ENCODE measurements at regions not wholly inside any gene's neighbourhood (a gene's known extent, or its start where the extent isn't known, plus 50 kb on each side); places are given as distances from the start of the nearest gene placed in this dataset.

DNA sequence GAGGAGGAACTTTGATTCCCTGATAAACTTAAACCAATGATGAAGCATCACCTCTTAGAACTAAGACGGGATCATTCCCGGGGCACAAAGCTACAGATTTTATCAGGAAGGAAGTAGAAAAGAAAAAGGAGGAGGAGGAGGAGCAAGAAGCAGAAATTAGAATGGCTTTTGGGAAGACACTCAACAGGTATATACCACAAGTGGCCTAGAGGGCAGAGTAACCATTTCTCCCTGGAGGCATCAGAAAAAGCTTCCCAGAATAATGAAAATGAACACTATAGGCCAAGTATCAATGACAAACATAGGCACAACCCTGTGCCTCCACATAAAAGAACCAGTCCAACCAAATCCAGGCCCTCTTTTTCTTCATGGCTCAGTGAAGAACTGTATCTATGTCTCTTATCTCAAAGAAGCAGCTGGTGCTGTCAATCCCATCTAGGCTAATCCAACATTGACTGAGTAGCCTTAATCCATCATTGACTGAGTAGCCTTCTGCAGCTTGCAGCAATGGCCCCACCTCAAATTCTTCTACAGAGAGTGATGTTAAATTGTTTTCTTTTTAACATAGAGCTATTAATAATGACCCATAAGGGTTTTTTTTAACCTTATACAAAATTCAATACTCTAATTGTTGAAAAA is 178.8 kb upstream of the KIF2A start:
- no peak for DNase-seq

DNA sequence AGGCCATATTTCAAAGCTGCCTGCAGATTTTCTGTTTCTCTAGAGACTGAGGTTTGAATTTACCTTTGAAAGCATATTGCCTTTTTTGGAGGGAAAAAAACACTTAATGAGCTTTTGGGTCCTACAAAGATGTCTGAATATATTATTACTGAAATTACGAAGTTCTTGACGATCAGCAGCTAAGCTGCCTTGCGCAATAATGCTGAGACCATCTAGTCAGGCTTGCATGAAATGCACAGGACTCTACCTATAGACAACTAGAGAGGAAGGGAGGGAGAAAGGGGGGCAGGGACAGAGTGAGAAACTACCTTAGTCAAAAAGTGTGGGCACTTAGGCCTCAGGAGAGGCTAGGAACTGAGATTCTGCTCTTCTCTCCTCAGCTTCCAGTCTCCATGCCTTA is 175.9 kb upstream of the KIF2A start:
- no peak for DNase-seq

DNA sequence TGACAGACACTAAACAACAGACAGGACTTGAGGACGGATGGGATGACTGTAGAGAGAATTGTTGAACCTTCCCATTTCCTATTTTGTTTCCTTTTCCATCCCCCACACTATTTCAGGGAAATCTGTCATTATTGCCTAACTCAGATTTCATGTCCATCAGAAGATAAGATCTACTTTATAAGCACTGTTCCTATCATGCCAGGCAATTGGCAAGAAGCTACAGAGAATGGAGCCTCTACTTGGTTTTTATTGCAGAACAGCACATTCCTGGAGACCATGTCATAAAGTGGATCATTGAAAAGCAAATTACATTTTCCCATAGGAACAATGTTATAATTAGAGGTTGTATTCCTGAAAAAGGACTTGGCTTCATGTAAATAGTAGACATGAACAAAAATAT is 173.7 kb upstream of the KIF2A start:
- DNase-seq = no peak

DNA sequence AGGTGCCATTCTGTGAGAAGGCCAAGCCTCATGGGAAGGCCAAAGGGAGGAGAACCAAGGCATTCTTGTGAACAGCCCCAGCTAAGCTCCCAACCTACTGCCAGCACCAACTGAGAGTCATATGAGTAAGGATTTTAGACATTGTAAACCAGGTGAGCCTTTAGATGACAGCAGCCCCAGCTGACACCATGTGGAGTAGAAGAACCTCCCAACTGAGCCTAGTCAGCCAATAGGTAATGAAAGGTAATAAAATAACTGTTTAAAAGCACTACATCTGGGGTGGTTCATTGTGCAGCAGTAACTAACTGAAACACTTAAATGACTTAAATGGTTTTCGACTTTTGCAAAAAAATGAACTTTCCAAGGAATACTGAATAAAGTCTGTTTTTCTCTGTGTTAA is 172.6 kb upstream of the KIF2A start:
- no peak for DNase-seq

DNA sequence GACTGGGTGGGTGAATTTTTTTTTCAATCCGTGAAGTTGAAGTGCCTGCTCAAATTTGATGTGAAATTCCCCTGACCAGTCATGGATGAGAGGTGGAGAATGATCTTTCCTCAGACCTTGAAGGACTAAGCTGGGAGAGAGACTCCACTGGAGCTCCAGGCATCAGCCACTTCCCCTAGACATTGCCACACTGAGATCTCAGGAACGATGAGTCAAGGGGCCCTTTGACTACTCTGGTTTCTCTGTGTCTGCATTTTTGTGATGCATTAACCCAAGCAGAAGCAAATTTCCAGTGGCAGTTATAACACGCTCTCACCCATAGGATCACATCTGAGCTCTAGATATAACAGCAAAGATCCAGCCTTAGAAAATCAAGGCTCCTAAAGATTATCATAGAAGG is 171.2 kb upstream of the KIF2A start:
- no peak for DNase-seq

DNA sequence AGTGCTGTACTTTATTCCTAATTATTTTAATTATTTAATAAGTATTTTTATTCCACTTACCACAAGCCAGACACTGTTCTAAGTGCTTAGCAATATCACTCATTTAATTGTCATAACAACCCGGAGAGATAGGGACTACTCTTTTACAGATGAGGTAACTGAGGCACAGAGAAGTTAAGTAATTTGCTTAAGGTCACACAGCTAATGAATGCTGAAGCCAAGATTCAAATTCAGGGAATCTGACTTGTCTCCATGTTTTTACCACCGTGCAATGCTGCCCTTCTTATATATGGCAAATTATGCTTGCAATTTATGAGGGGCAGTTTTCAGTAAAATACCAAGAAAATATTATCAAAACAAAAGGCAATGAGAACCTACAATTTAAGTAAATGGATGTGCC is 168.4 kb upstream of the KIF2A start:
- DNase-seq = no peak

DNA sequence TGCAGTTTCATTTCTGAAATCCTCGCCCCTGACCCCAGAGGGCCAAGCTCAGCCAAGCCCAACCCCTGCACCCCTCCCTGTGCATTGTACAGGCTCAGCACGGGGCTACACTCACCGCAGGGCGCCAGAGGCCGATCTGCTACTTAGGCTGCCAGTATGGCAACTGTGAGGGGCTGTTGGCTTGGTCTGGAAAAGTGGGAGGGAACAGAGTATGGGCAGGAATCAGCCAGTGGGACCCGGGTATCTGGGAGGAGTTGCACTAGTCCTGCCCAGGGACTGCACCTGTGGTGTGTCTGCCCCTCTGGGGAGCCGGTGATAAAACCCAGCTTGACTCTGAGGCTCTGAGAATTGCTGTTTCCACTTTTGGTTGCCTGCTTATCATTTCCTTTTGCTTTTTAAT is 167.4 kb upstream of the KIF2A start:
- no peak for DNase-seq

DNA sequence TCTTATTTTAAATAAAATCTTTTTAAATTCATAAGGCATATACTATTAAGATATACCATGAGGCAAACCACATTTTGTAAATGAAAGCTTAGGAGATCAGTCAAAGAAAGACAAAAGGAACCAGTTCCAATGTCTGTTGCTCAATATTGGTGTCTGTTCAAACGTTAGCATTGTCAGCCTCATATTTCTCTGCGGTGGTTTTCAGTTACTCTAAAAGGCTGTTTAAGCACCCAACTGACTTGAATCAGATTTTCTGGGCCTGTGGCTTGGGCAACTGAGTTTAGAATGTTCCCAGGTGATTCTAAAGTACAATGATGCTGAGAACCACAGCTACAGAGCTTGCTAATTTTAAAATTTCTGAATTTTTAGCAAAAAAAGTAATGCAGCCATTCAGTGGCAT is 166.3 kb upstream of the KIF2A start:
- no peak for DNase-seq

DNA sequence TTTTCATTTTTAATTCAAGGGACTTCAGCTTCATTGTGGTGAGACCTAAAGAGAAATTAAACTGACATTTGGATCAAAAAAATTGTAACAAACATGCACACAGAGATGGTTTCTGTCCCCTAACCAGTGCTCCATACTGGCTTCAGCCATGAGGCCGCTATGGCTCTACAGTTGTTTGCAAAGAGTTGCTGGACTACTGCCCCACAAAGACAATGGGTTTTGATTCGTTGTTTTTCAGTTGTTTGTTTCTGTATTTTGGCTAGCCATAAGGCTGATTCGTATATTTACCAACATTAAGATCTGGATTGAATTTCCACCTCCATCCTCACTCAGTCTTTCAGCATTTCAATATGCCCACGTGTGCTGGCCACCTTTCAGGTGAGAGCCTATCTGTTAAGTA is 163.7 kb upstream of the KIF2A start:
- DNase-seq = no peak

DNA sequence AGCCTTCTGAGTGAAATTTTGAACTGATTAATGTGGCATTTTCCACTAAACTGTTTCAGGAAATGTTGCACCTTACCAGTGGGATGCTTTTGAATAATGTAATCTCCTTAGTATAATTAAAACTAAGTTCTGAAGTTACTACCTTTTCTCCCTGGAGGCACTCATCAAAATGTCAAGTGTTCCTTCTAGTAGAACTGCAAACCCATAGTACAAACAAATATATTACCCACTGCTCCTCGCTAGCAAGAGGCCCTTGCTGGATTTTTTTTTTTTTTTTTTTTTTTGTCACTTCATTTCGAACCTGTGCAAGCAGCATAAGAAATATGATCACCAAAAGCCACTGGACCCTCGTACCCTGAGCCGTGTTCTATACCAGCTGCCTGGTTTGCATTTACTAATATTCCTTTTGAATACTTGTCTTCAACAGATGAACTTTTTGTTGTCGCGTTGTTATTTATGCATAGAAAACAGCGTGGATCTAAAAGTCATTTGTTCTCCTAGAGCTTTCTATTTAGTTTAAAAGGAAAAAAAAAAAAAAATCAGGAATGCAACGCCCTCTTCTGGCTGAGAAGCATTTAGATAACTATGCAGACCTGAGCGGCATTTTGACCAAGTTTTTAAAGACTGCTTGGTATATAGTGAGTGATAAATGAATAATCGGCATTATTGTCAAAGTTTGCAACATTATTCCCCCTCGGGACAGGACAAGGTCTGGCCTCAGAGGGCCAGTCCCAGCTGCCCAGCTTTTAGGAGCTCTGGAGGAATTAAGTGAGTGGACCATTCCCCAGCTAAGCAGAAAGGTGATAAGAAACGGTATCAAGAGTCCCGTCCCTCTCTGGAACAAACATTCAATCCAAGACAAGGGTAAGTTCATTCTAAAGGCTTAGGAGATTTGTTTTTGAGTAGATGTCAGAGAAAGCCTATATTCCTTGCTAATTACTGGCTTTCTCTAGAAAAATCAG is 162.5 kb upstream of the KIF2A start:
- DNase-seq = no peak

DNA sequence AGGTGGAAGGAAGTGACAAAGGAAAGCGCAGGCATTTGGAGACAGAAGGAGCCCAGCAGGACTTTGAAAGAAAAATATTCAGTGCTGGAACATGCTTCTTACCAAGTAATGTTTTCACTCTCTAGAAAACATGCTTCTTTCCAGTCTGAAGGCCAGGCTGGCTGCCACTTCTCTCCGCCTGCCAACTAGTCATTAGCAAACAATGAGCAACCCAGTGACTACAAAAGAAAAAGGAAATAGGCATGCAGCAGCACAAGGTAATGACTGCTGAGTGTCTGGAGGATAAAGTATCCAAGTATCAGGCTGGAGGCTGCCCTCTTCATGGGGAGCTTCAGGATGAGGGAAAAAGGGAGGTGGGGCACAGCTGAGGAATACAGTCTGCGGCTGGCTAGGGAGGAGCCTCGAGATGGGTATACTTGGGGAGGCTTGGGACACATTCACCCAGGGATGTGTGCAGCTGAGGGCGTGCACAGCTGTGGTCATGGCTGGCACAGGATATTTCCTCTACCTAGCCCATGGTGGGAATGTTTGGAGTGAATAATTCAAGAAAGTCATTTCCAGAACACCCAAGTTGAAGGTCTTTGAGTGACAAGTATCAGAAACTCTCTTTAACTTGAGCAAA is 161.5 kb upstream of the KIF2A start:
- no peak for DNase-seq

DNA sequence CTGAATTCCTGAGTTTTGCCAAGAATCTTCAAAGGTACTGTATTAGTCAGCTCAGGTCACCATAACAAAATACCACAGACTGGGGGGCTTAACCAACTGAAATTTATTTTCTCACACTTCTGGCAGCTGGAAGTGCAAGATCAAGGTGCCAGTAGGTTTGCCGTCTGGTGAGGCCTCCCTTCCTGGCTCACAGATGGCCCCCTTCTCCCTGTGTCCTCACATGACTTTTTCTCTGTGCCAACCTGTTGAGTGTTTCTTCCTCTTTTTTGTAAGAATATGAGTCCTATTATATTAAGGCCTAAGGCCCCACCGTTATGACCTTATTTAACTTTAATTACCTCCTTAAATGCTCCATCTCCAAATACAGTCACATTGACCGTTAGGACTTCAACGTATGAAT is 156.1 kb upstream of the KIF2A start:
- DNase-seq = no peak

DNA sequence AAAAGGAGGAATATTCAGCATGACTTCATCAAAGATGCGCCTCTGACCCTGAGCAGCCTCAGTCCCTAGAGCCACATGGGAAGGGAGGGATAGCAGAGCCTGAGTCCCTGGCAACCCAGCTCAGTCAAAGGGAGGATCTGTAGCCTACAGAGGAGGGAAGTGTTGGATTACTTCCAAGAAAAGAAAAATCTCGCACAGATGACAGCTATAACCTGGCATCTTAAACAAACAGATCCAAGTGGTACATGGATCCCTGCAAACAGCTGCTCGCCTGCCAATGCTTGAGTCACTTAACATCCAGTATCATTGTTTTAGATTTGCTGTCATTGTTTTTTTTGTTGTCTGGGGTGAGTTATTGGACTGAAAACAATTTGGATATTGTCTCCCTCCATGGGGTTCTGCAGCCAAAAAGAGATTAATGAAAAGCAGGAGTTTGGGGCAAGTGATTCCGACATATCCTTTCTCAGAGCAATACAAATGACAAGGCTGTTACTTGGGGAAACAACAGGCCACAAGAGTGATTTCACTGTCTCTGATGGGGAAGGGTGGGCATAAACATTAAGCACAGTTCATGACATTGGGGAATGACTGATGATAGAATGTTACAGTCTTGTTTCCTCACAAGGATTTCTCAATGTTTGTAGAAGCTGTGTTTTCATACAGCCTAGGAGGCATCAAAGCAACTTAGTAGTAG is 153.5 kb upstream of the KIF2A start:
- no peak for DNase-seq

DNA sequence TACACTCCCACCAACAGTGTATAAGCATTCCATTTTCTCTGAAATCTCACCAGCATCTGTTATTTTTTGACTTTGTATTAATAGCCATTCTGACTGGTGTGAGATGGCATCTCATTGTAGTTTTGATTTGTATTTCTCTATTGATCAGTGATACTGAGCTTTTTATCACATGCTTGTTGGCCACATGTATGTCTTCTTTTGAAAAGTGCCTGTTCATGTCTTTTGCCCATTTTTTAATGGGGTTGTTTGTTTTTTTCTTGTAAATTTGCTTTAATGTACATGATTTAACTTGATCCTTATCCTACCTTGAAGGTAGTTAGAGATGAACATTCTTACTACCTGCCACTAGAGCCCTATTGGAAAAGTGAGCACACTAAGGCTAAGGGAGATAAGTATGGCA is 151.2 kb upstream of the KIF2A start:
- DNase-seq = no peak

DNA sequence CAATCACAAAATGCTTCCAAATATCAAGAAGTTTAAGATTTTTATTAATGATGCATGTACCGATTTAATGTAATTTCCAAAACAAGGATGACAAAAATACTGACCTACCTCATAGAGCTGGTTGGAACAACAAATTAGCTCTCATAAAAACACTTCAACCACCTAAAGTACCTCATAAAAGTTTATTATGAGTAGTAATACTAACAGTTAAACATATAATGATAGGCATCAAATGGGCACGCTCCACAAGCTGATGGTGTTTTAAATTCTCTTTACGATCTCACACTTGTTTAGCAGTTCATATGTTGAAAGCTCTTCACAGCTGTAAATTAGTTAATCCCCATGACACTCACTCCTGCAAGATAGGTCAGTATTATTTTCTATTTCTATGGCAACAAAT is 150.0 kb upstream of the KIF2A start:
- no peak for DNase-seq

DNA sequence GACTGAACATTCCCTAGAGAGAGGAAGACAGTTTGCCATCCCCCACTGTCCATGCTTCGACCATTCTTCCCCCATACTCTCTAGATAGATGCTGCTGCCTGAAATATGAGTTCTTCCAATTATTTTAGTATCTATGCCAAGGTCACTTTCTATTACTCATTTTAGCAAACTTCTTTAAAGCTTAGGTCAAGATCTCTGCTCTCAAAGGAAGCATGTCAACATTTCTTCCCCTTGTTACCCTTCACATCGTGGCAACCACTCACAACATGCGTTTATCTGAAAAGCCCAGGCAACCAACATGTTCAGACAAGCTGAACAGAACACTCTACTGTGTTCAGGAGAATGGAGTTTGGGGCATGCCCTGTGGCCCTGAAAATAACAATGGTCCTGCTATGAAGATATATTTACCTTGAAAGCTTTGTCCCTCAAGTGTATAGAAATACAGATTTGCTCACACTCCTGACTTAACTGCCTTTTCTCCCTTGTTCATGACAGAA is 138.4 kb upstream of the KIF2A start:
- DNase-seq = no peak

DNA sequence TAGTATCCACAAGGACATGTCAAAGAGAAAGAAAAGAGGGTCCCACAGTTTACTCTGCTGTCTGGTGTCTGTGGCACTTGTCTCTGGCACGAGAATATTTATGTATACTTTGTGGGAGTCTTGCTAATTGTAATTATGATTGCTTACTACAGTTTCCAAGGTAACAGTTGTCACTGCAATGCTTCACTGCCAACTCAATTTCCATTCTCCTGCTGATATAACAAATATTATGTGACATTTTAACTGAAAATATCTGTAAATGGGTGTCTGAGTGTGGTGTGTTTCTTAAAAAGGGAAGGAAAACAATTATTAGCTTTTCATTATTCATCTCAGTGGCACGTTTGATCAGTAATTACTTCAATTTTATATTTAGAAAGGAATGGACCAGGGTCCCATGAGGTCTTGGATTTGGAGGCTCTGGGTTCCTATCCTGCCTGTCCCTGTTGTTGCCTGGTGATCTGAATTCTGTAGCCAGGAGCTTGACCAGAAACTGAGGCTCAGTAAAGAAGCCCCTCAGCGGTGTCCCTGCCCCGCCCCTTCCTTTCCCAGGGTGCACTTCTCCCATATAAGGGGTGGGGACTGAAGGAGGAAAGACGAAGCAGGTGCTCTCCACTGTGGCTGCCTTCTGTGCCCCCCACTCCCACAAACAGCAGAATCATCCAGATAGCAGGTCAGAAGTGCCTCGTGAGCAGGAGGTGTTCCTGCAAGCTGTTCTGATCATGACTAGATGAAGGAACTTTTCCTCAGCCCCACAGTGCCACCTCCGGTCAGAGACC is 137.3 kb upstream of the KIF2A start:
- DNase-seq = no peak

DNA sequence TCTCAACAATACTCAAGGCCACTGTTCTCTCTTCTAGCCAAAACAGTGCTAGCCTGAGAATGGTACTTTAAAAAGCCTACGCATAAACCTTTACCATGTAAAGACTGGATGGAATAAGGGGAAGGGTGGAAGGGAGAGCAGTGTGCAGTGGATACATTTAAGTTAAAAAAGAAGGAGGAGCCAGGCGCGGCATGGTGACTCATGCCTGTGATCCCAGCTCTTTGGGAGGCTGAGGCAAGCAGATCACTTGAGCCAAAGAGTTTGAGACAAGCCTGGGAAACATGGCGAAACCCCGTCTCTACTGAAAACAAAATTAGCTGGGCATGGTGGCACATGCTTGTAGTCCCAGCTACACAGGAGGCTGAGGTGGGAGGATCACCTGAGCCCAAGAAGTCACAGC is 127.7 kb upstream of the KIF2A start:
- no peak for DNase-seq

DNA sequence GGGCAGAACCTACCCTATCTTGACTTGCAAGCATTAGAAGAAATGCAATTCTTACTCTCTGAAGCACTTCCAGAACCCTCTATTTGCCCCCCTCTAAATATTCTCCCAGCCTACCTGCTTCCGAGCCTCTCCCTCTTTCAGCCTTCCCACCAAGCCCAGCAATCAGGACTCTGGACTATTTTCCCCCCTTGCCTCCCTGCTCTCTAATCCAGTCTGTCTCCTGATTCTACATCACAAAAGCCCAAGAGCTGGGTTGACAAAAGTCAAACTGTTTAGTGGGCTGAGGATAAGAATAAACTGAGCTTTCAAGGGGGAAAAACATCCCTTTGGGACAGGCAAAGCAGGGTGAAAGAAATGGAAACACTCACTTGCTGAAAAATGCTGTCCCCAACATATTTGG is 123.2 kb upstream of the KIF2A start:
- DNase-seq = no peak

DNA sequence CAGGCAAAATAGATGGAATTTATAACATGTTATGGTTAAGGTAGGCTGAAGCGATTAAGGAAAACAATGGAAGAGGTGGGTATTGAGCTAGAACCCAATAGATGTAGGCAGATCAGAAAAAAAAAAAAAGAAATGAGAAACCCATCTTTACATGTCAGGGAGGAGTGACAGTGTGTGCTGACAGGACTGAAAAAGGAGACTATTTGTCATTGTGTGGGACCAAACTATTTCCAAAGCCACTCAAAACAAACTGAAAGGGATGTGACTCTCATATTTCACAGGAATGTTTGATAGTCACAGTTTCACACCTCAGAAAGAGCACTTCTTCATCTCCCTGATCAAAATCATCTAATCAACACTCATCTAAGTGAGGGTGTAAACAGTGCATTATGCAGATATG is 122.3 kb upstream of the KIF2A start:
- no peak for DNase-seq

DNA sequence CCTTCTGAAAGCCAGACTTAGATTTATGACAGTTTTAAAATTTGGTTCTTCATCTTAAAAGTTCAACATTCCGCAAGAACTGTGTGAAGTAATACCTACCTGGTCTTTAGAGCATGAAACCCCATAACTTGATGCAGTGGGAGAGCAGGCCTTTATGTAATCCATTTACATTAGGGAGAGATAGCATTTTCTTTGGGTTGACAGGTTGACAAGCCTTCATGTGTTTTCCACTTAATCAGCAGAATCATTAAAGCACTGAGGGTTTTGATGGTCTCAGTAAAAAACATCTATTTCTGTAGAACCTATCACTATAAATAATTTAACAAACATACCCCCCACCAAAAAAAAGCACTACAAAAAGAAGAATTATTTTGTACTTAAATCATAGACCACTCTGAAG is 121.6 kb upstream of the KIF2A start:
- DNase-seq = no peak

DNA sequence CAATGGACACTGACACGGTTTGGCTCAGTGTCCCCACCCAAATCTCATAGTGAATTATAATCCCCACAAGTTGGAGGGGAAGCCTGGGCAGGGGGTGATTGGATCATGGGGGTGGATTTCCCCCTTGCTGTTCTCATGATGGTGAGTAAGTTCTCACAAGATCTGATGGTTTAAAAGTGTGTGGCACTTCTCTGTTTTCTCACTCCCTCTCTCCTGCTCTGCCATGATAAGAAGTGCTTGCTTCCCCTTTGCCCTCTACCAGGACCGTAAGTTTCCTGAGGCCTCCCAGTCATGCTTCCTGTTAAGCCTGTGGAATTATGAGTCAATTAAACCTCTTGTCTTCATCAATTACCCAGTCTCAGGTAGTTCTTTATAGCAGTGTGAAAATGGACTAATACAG is 115.8 kb upstream of the KIF2A start:
- DNase-seq = no peak

Data from T-helper 1 cell (primary cell).